ENCODE measurements at regions not wholly inside any gene's neighbourhood (a gene's known extent, or its start where the extent isn't known, plus 50 kb on each side); places are given as distances from the start of the nearest gene placed in this dataset.

DNA sequence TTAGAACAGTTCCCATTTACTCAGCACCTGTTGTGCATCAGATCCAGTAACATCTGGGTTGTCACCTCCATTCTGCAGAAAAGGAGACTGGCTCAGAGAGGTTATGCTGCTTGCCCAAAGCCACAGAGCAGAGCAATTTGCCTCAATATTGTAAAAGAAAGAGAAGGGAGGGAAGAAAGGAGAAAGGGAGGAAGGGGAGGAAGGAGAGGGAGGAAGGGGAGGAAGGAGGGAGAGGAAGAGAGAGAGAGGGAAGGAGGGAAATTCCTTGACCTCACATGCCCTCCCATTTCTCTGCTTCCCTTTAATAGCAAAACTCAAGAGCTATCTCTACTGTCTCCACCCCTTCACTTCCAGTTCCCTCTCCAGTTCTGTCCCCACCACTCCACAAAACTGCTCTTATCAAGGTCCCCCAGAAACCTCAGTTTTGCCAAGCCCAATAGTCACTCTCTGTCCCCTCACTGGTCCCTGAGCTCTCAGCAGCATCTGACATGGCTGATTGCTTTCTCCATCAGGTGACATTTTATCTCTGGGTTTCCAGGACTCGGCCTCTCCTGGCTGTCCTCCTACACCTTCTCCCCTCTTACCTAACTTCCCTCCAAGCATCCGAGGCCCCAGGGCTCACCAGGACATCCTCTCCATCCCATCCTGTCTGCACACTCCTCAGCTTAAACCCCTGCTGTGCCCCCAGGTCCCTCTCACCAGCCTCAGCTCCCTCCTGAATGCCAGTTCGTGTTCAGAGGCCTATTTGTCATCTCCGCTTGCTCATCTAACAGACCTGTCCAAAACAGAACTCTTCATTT, 104.7 kb upstream of the LINGO1 start:
- Mint-ChIP-seq H3K27ac (peak overlapping the region; percentile 20 to 41), H3K9me3 (no peaks in the 10 kb centered on the region), H3K4me3 (no peak overlapping the region), H3K4me1 (no peaks in the 10 kb centered on the region), H3K27me3 (peaks cover 21% of the 10 kb centered on the region)
- no peak for DNase-seq
- ATAC-seq, result no peak

- DNase-seq (no peak), ATAC-seq (no peak)
- Mint-ChIP-seq H3K9me3 (no peaks in the 10 kb centered on the region), H3K4me1 (no peaks in the 10 kb centered on the region), H3K27me3 (peaks cover 23% of the 10 kb centered on the region), H3K4me3 (no peak overlapping the region), H3K27ac (no peak overlapping the region)
Measured at GRCh38 chr15:77734306-77734705, 101.6 kb upstream of the LINGO1 start.

GRCh38 chr15:77733579-77734300, 101.0 kb upstream of the LINGO1 start:
- Mint-ChIP-seq H3K27me3 (peaks cover 17% of the 10 kb centered on the region), H3K9me3 (no peaks in the 10 kb centered on the region), H3K27ac (no peak overlapping the region), H3K4me1 (no peaks in the 10 kb centered on the region), H3K4me3 (no peak overlapping the region)
- no peak for ATAC-seq
- no peak for DNase-seq

- Mint-ChIP-seq H3K9me3 (no peaks in the 10 kb centered on the region), H3K27ac (no peak overlapping the region), H3K4me3 (no peak overlapping the region), H3K4me1 (no peaks in the 10 kb centered on the region), H3K27me3 (peaks cover 9% of the 10 kb centered on the region)
- DNase-seq (no peak), ATAC-seq (no peak)
Measured at GRCh38 chr15:77732514-77733335, 100.0 kb upstream of the LINGO1 start.

DNA sequence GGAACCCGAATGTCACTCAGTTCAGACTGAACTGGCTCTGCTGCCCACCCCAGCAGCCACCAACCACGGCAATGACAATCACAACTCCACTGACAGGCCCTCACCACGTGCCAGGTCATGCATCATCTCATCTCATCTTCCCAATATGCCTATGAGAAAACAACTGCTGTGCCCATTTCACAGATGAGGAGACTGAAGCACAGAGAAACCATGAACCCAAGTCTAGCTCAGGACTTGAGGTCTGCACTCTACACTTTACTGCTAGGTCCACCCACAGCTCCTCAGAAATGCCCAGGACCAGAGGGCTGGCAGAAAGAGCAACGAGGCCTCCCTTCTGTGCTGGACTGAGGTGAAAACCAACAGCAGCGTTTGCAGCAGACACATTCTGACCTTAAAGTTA, 99.2 kb upstream of the LINGO1 start:
- Mint-ChIP-seq H3K27me3 (peaks cover 9% of the 10 kb centered on the region), H3K4me1 (no peaks in the 10 kb centered on the region), H3K27ac (no peak overlapping the region), H3K9me3 (no peaks in the 10 kb centered on the region), H3K4me3 (no peak overlapping the region)
- no peak for DNase-seq
- no peak for ATAC-seq

DNA sequence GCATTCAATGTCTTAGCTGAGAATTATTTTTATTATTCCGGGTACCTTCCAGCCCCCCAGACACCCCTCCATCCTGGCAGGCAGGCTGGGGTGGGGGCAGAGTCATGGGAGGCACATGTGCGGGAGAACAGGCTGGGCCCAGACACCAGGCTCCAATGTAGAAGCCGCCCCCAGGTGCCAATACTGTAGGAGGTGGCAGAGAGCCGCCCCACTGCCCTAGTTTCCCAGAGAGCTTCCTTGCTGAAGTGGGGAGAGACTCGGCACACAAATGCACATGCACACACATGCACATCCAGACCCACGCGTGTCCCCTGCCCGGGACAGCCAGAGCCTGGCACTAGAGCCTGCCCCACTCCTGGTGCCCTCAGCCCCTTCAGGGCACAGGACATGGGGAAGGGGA, 98.4 kb upstream of the LINGO1 start:
- no peaks in the 10 kb centered on the region for H3K9me3 Mint-ChIP-seq
- no peak overlapping the region for H3K27ac Mint-ChIP-seq
- no peak for ATAC-seq
- no peak overlapping the region for H3K4me3 Mint-ChIP-seq
- no peak for DNase-seq
- no peaks in the 10 kb centered on the region for H3K4me1 Mint-ChIP-seq
- peaks cover 17% of the 10 kb centered on the region for H3K27me3 Mint-ChIP-seq

DNA sequence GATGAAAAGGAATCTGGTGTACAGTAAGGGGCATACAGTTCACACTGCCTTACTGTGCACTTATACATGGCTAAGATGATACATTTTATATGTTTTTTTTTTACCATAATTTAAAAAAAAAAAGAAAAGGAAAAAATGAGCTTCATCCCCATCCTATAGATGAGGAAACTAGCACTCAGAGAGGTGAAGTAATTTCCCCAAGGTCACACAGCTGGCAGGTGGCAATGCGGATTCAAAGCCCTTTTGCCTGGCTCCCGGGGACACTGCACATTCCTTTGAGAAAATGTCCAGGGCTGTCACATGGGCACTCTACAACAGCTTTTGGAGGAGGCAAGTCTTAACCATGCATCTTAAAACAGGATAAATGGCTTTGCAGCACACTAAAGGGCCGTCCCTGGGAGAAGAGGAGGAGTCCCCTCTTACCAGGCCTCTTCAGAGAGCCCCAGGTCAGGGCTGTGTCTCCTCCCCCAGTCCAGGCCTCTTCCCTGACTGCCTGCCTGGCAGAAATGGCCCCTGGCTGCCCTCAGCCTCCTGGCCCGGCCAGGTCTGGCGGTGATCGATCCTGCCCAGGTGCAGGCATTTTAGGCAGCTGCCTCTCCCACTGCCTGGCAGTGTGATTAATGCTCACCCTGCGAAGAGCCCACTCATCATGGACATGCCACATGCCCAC, 95.1 kb upstream of the LINGO1 start:
- H3K9me3 Mint-ChIP-seq, result no peaks in the 10 kb centered on the region
- ATAC-seq (no peak), DNase-seq (no peak)
- H3K27ac Mint-ChIP-seq, result no peak overlapping the region
- no peaks in the 10 kb centered on the region for H3K4me1 Mint-ChIP-seq
- peaks cover 20% of the 10 kb centered on the region for H3K27me3 Mint-ChIP-seq
- no peak overlapping the region for H3K4me3 Mint-ChIP-seq

GRCh38 chr15:77724715-77725114, 92.0 kb upstream of the LINGO1 start:
- Mint-ChIP-seq H3K27me3 (peaks cover 23% of the 10 kb centered on the region), H3K27ac (no peak overlapping the region), H3K9me3 (no peaks in the 10 kb centered on the region), H3K4me3 (no peak overlapping the region), H3K4me1 (no peaks in the 10 kb centered on the region)
- no peak for DNase-seq
- ATAC-seq, result no peak

GRCh38 chr15:77723756-77724155, 91.0 kb upstream of the LINGO1 start:
- DNase-seq (no peak), ATAC-seq (no peak)
- Mint-ChIP-seq H3K27ac (no peak overlapping the region), H3K9me3 (no peaks in the 10 kb centered on the region), H3K27me3 (peaks cover 23% of the 10 kb centered on the region), H3K4me3 (no peak overlapping the region), H3K4me1 (no peaks in the 10 kb centered on the region)

DNA sequence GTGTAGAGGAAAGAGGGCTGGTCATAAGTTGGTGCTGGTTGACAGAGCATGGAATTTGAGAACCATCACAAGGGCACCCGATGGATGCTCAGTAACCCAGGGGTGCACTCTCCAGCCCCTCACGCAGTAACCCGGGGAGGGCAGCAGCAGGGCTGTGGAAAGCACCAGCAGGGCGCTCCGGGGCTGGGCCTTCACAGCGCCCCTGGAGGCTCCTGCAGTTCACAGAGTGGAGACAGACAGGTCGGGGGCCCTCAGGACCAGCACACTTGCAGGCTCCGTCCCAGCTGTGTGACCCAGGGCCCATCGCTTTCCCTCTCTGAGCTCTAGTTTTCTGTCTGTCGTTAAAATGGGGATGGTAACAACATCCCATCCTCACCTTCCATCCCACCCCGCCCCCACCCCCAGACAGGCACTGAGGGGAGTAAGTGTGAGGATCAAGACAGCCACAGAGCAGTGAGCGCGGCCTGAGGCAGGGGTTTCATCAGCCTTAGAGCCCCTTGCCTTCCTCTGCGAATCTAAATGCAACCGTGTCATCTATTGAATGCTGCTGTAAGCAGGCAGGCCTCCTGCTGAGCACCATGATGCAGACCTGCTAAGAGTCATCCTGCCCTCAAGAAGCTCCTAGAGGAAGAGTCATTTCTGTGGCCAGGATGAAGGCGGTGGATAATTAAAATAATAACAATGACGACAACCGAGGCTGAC, 90.2 kb upstream of the LINGO1 start:
- no peaks in the 10 kb centered on the region for H3K4me1 Mint-ChIP-seq
- no peaks in the 10 kb centered on the region for H3K9me3 Mint-ChIP-seq
- no peak for ATAC-seq
- peaks cover 23% of the 10 kb centered on the region for H3K27me3 Mint-ChIP-seq
- no peak overlapping the region for H3K27ac Mint-ChIP-seq
- no peak overlapping the region for H3K4me3 Mint-ChIP-seq
- no peak for DNase-seq

GRCh38 chr15:77721963-77722362, 89.3 kb upstream of the LINGO1 start:
- no peak for ATAC-seq
- H3K27me3 Mint-ChIP-seq, result peaks cover 25% of the 10 kb centered on the region

GRCh38 chr15:77720655-77721054, 87.9 kb upstream of the LINGO1 start:
- Mint-ChIP-seq H3K27ac (no peak overlapping the region), H3K9me3 (no peaks in the 10 kb centered on the region), H3K4me1 (no peaks in the 10 kb centered on the region), H3K27me3 (peaks cover 26% of the 10 kb centered on the region), H3K4me3 (no peak overlapping the region)
- ATAC-seq (no peak), DNase-seq (no peak)

More at GRCh38 chr15:77721963-77722362, 89.3 kb upstream of the LINGO1 start:
- Mint-ChIP-seq H3K4me1 (no peaks in the 10 kb centered on the region), H3K4me3 (no peak overlapping the region), H3K27ac (no peak overlapping the region), H3K9me3 (no peaks in the 10 kb centered on the region)
- no peak for DNase-seq

GRCh38 chr15:77720173-77720572, 87.5 kb upstream of the LINGO1 start:
- no peaks in the 10 kb centered on the region for H3K4me1 Mint-ChIP-seq
- H3K9me3 Mint-ChIP-seq, result no peaks in the 10 kb centered on the region
- H3K4me3 Mint-ChIP-seq, result no peak overlapping the region
- H3K27ac Mint-ChIP-seq, result no peak overlapping the region
- H3K27me3 Mint-ChIP-seq, result peaks cover 26% of the 10 kb centered on the region
- no peak for DNase-seq
- ATAC-seq, result no peak

- ATAC-seq, result no peak
- no peak overlapping the region for H3K4me3 Mint-ChIP-seq
- H3K27me3 Mint-ChIP-seq, result peaks cover 32% of the 10 kb centered on the region
- no peak for DNase-seq
- H3K4me1 Mint-ChIP-seq, result no peaks in the 10 kb centered on the region
- H3K9me3 Mint-ChIP-seq, result no peaks in the 10 kb centered on the region
- H3K27ac Mint-ChIP-seq, result no peak overlapping the region
Measured at GRCh38 chr15:77719450-77719849, 86.7 kb upstream of the LINGO1 start.

Measured in stimulated activated naive CD8-positive, alpha-beta T cell treated with anti-CD3 and anti-CD28 coated beads, Interleukin-15, amount 100 ng/mL, for 72 hours (primary cell).